Suppressor macrophage (primary cell): ENCODE measurements at regions not wholly inside any gene's neighbourhood (a gene's known extent, or its start where the extent isn't known, plus 50 kb on each side); places are given as distances from the start of the nearest gene placed in this dataset.
"Not testable (repeated sequence)": the region's sequence is repeated elsewhere in the genome, so short reads cannot be mapped to it uniquely, and the experiment has no call there.

Experiments
- DNase-seq, 4 experiments: peaks; one replicate each; pipeline ENCODE4 v3.0.0-alpha.2; 2020 to 2022

DNA sequence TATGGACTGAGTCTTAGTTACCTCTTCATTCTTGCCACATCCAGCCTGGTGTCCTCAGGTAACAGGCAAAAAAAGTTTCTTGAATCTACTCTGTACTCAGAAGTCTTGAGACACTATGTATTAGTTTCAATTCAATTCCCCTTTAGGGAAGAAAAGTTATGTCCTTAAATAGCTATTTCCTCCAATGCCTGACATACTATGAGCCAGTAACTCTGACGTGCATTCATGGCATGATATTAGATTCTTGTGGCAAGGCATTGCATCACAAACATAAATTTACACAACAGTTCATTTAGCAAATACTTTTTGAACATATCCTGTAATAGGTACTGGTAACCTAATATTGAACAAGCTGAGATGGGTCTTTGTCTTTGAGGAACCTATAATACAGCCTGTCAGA is 109.3 kb upstream of the FOXB1 start:
- DNase-seq: no peak

GRCh38 chr15:59892985-59893384 is 111.1 kb upstream of the FOXB1 start:
- DNase-seq: peak in 1 of 4 experiments; percentile 4

DNA sequence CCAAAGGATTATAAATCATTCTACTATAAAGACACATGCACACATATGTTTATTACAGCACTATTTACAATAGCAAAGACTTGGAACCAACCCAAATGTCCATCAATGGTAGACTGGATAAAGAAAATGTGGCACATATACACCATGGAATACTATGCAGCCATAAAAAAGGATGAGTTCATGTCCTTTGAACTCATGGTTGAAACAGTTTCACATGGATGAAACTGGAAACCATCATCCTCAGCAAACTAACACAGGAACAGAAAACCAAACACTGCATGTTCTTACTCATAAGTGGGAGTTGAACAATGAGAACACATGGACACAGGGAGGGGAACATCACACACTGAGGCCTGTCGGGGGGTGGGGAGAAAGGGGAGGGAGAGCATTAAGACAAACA is 116.2 kb upstream of the FOXB1 start:
- DNase-seq: not testable (repeated sequence)

GRCh38 chr15:59887211-59887610 is 116.9 kb upstream of the FOXB1 start:
- no peak for DNase-seq

GRCh38 chr15:59886441-59886840 is 117.7 kb upstream of the FOXB1 start:
- DNase-seq: no peak

DNA sequence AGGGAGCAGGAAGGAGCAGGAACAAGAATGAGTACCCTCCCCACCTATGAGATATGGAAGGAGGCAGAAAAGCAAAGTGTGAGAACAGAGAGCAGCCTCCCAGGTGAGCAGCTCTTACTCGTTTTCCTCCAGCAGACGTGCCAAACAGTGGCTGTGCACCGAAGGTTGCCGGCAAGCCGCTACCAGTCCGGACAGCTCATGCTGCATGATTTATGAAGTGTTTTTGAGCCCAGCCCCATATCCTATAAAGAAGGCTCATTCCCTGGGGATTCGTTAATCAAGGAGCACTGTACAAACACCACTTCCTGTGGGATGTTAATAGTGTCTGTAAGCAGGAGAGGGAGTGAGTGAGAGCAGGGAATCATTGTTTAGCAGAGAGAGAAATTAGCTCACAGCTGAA is 118.3 kb upstream of the FOXB1 start:
- DNase-seq: no peak

DNA sequence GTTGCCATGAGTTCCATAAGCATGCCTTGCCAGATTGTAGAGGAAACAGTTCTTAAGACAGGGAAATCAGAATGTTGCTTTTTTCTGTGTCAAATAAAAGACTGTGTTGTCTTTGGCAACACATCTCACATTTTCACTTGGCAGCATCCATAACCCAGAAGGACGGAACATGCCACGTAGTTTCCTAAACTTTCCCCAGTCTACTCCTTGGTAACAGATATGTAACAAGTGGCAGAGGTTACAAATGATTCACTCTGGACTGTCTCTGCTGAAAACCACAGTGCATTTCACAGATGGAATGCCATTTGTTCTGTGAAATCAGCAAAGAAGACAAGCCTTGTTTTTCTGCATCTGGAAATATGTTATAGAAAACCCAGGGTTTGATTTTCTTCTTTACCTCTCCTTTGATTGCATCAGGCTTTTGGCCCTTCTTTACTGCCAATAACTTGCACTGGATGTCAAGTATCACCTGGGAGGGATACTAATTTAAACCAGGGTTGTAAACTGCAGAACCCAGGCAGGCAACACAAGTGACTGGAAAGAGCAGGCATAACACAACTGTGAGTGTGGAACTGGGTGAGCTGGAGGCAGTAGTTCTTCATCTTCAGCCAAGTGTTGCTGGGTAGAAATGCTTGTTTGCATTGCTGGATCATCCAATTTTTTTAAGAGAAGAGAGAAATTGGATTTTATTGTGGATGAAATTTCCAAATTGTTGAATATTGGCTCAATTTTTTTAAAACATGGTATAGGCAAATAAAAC is 124.4 kb upstream of the FOXB1 start:
- DNase-seq: no peak

- no peak for DNase-seq
Observed at GRCh38 chr15:59876140-59876539, 128.0 kb upstream of the FOXB1 start.

DNA sequence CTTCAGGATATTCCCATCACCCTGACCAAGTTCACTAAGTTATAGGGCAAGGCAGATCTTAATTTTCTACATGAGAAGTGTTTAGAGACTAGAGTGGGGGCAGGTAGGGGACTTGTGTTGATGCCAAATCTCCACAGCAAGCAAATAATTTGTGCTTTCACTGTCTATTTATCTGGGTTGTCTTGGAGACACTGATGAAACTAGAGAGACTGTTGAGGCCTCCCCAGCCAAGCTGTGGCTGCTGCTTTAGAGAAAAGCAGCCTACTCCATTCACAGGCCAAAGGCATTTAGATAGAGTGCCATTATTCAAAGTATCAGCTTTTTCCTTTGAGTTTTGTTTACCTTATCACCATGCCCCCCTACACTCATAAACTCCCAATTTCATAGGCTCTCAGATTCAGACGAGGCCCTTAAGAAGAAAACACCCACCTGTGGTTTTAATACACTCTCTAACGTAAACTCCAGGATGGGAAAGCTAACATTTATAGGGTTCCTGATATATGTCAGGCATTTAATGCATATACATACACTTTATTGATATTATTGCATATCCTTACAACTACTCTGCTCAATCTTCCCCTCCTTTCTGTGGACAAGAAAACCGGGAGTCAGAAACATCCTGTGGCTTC is 130.4 kb upstream of the FOXB1 start:
- DNase-seq: no peak

- DNase-seq: no peak
Observed at GRCh38 chr15:59867086-59867855, 136.8 kb upstream of the FOXB1 start.

DNA sequence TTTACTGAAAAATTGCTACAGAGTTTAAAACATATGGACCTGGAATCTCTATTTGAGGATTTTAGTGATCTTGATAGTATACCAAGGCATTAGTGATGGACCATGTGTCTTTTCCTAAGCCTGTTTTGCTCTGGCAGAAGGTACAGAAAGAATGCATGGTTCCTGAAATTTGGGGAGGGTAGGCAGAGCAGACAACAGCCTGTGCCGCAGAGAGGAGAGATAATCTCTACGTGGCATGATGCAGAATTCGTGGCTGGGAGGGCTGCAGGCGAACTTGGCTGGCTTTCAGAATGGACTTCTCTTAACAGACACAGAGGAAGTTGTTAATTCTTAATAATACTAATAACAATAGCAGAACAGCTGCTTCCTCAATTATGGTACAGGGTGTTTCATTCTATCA is 137.5 kb upstream of the FOXB1 start:
- peak in 1 of 4 experiments; percentile 9 for DNase-seq

GRCh38 chr15:59862191-59863155 is 141.6 kb upstream of the FOXB1 start:
- no peak for DNase-seq

GRCh38 chr15:59847968-59848367 is 156.1 kb upstream of the FOXB1 start:
- no peak for DNase-seq

GRCh38 chr15:59845942-59846499 is 156.9 kb upstream of the BNIP2 start:
- no peak for DNase-seq

DNA sequence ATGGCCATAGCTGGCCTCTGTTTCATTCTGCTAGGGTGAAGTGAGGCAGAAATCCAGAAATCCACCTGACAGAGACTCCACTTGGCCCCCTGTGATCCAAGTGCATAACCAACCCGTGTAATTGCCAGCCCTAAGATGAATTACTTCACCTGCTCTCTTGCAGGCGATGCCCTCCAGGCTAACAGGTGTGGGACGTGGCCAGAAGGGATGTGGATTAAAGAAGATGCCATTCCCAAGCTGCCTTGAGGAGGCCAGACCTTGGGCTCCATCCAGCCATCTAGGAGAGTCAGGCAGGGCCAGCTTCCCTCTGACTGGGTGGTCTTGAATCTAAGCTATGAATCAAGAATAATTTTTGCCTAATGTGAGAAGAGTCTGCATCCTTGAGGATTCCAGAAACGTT is 154.5 kb upstream of the BNIP2 start:
- no peak for DNase-seq

DNA sequence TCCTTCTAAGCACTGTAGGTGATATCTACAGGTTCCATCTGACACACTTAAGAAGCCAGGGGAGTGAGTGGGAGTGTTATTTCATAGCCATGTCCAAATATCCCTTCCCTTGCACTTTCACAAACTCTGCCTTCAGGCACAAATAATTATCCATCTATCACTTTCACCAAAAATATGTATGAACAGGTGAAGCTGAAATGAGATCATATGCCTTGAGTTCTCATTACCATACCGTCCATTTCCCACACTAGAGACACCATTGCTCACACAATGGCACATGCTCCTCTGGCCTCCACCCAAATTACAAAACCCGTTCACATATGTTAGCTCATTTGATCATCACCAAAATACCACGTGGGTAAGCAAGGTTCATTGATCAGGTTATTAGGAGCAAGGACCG is 151.9 kb upstream of the BNIP2 start:
- DNase-seq: no peak

DNA sequence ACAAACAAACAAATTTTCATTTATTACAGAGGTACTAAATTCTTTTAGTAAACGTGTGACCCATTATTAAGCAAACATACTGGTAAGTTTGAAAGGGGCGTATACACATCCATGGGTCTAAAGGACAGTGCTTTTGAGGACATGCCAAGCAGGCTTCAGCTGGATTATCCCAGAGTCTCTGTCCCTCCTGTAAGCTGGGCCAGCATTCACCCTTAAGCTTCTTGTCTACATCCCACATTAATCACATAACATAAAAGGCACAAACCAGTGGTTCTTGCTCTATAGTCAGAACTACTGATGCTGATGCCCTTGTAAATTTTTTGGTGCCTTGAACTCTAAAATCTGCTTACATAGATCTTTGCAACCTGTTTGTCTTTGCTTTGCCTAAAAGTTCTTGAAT is 150.8 kb upstream of the BNIP2 start:
- no peak for DNase-seq

DNA sequence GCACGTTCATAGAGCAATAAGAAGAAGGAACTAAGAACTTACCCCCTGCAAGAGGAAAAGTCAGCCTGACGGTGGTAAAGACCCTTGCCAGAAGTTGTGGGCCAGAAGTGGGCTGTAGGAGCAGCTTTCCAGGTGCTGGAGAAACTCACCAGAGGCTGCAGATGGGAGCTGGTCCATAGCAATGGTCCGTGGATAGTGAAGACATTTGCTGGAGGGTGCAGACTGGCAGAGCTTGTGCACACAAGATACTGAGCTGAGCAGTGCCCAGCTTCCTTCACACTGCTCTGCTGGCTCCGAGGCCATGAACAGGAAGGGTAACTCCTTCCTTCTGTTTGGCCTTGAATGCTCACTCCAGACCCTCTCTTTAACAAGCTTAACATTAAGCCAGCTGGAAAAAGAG is 149.8 kb upstream of the BNIP2 start:
- no peak for DNase-seq

DNA sequence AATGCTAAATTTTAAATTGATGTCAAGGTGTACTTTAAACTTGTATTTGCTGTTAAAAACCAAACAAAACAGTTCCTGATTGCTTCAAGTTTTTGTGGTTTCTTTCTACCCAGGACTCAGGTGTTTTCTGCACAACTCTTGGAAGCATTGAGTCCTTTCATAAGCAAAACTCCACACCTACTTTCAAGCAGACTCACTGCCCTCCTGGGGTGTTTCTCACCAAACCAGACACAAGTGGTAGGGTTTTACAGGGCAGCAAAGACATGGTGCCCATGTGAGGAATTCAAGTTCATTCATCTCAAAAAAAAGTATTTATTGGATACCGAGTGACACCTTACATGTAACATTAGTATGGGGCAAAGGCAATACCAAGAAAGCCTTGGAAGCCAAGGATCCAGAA is 146.7 kb upstream of the BNIP2 start:
- DNase-seq: no peak

GRCh38 chr15:59834528-59834927 is 145.4 kb upstream of the BNIP2 start:
- DNase-seq: no peak

DNA sequence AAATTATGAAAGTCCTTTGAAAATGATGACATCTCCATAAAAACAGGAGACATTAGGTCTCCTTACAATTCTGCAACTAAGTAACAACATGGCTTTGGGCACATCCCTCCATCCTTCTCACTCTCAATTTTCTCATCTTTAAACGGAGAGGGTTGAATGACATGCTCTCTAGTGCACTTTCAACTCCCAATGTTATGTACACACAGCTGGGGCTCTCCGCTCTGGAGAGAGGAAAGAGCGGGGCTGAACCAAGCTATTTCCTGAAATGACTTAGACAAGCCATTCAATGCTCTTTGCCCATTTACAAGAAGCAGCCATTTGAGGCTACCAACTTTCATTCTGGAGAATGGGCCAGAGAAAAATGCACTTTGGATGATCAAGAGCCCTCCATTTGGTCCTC is 144.2 kb upstream of the BNIP2 start:
- DNase-seq: no peak

- DNase-seq: no peak
Observed at GRCh38 chr15:59830873-59831272, 141.8 kb upstream of the BNIP2 start.
